K562 (cell line): ENCODE measurements at regions not wholly inside any gene's neighbourhood (a gene's known extent, or its start where the extent isn't known, plus 50 kb on each side); places are given as distances from the start of the nearest gene placed in this dataset.

Source experiments
- ATAC-seq: fragments of 200-7000 bp; cut with Tn5 transposase; 3 replicates; pipeline ENCODE4 v1.9.1; 2020; ENCODE audit warnings: moderate library complexity
- BruUV-seq: library from RNA; stranded (reverse); fragments of 400-500 nt; replicated peaks from 2 replicates; lab custom pipeline; 2021; lab: Mats Ljungman, UMichigan
- CTCF ChIA-PET: fragments of 300-600 bp; formaldehyde crosslinking; extraction: SDS; loops from one replicate; lab custom pipeline; 2021; ENCODE audit warnings: low intra/inter-chr PET ratio; lab: Yijun Ruan, JAX
- POLR2A ChIA-PET: fragments of 300-600, 350-650 bp; sonication (Branson Sonifier 250); formaldehyde crosslinking; extraction: SDS; loops from one replicate; lab custom pipeline; 2021; ENCODE audit warnings: antibody characterized with exemption, inconsistent platforms; lab: Yijun Ruan, JAX
- DNase-seq, 4 experiments: peaks; one replicate each; pipeline versions ENCODE4 v3.0.0 to v3.0.0-alpha.2; 2011 to 2018; ENCODE audit warnings: low spot score in 3 of 4, mixed read lengths in 3 of 4; ENCODE audit errors: extremely low read depth in 1 of 4
- FAIRE-seq: peaks from 2 replicates; lab custom pipeline; 2011; peaks lifted over from hg19 to GRCh38; lab: Jason Lieb, UNC
- H2AFZ ChIP-seq: 2 replicates; pipeline ENCODE4 v1.6.0; 2011; ENCODE audit warnings: low read depth, low read length, control low read depth, inconsistent platforms
- H3K27ac ChIP-seq: fragments of 200-600 bp; 3 replicates; pipeline ENCODE4 v1.8.0; 2011; ENCODE audit warnings: low read depth, mild to moderate bottlenecking, control low read depth, inconsistent platforms, low read length, moderate library complexity, mixed read lengths; ENCODE audit errors: extremely low read depth
- H3K27me3 ChIP-seq, 2 experiments: fragments of 300-600 bp in 1 of 2; 2 replicates in 1 of 2; 3 replicates in 1 of 2; pipeline versions ENCODE4 v1.6.0 to v1.8.0; 2011; ENCODE audit warnings: inconsistent platforms in 2 of 2, low read length in 2 of 2, mild to moderate bottlenecking in 1 of 2, mixed read lengths in 1 of 2, moderate library complexity in 1 of 2; ENCODE audit not compliant: control insufficient read depth in 2 of 2, insufficient read depth in 2 of 2
- H3K36me3 ChIP-seq: fragments of 300-600 bp; 3 replicates; pipeline ENCODE4 v1.8.0; 2011; ENCODE audit warnings: mild to moderate bottlenecking, low read length, inconsistent platforms; ENCODE audit not compliant: control insufficient read depth, insufficient read depth
- H3K4me1 ChIP-seq, 2 experiments: fragments of 200-600 bp in 1 of 2; replicated peaks in 1 of 2; 2 replicates in 1 of 2; 3 replicates in 1 of 2; pipeline versions ENCODE4 v1.5.1 to v1.8.0; 2011; ENCODE audit warnings: inconsistent platforms in 2 of 2, low read length in 2 of 2, mild to moderate bottlenecking in 1 of 2, mixed read lengths in 1 of 2, moderate library complexity in 1 of 2; ENCODE audit not compliant: control insufficient read depth in 2 of 2, insufficient read depth in 2 of 2
- H3K4me2 ChIP-seq: 2 replicates; pipeline ENCODE4 v1.6.1; 2011; ENCODE audit warnings: low read length, control low read depth, inconsistent platforms, mixed read lengths; ENCODE audit not compliant: insufficient read depth
- H3K4me3 ChIP-seq: fragments of 200-600 bp; sonication (generic), shearing (Covaris generic); 2 replicates; pipeline ENCODE4 v1.5.1; 2016; ENCODE audit warnings: control low read depth, inconsistent platforms
- H3K79me2 ChIP-seq: fragments of 200-600 bp; 3 replicates; pipeline ENCODE4 v1.8.0; 2011; ENCODE audit warnings: low read length, inconsistent platforms; ENCODE audit not compliant: control insufficient read depth, insufficient read depth
- H3K9ac ChIP-seq, 2 experiments: 2 replicates each; pipeline versions ENCODE4 v1.6.0 to v1.6.1; 2011; ENCODE audit warnings: low read depth in 2 of 2, low read length in 2 of 2, control low read depth in 1 of 2, inconsistent platforms in 1 of 2, mild to moderate bottlenecking in 1 of 2, mixed read lengths in 1 of 2; ENCODE audit not compliant: insufficient read depth in 1 of 2
- H3K9me1 ChIP-seq: one replicate; pipeline ENCODE4 v1.6.0; 2011; ENCODE audit warnings: inconsistent platforms, mild to moderate bottlenecking, low read length, moderate library complexity; ENCODE audit not compliant: control insufficient read depth, insufficient read depth
- H3K9me3 ChIP-seq: replicated peaks from 2 replicates; pipeline ENCODE4 v1.5.1; 2011; ENCODE audit warnings: low read depth, low read length, inconsistent platforms; ENCODE audit not compliant: control insufficient read depth, insufficient read depth
- H4K20me1 ChIP-seq: replicated peaks from 2 replicates; pipeline ENCODE4 v1.6.1; 2011; ENCODE audit warnings: low read length, inconsistent platforms, mixed read lengths; ENCODE audit not compliant: control insufficient read depth, insufficient read depth
- ASH1L ChIP-seq: fragments of 450-650 bp; IDR thresholded peaks from 2 replicates; pipeline ENCODE4 v1.6.1; 2018; ENCODE audit warnings: borderline replicate concordance, mild to moderate bottlenecking, low read depth; ENCODE audit not compliant: partially characterized antibody
- ATF2 ChIP-seq: sonication (generic); formaldehyde crosslinking; IDR thresholded peaks from 2 replicates; pipeline ENCODE4 v1.8.1; 2022; ENCODE audit warnings: missing genetic modification reagents
- CBX1 ChIP-seq: sonication (generic); IDR thresholded peaks from 2 replicates; pipeline ENCODE4 v1.6.1; 2016; ENCODE audit warnings: antibody characterized with exemption, low read depth, mild to moderate bottlenecking
- CSDE1 ChIP-seq, 2 experiments: fragments of 450-650 bp; IDR thresholded peaks; 2 replicates each; pipeline ENCODE4 v1.6.1; 2016; ENCODE audit warnings: mild to moderate bottlenecking in 1 of 2
- FOXA1 ChIP-seq: fragments of 450-650 bp; IDR thresholded peaks from 2 replicates; pipeline ENCODE4 v1.6.1; 2016; ENCODE audit warnings: mild to moderate bottlenecking, borderline replicate concordance
- HMBOX1 ChIP-seq: sonication (generic); IDR thresholded peaks from 2 replicates; pipeline ENCODE4 v1.6.1; 2016
- RREB1 ChIP-seq: fragments of 250-450 bp; sonication (Bioruptor Pico); IDR thresholded peaks from 2 replicates; pipeline ENCODE4 v1.4.0; 2020
- SOX6 ChIP-seq: fragments of 450-650 bp; IDR thresholded peaks from 2 replicates; pipeline ENCODE4 v1.6.1; 2014; ENCODE audit warnings: mild to moderate bottlenecking
- ZBTB43 ChIP-seq: sonication (generic); formaldehyde crosslinking; IDR thresholded peaks from 2 replicates; pipeline ENCODE4 v1.8.0; 2023; ENCODE audit warnings: mild to moderate bottlenecking, missing genetic modification reagents
- ZC3H4 ChIP-seq: sonication (generic); formaldehyde crosslinking; IDR thresholded peaks from 2 replicates; pipeline ENCODE4 v1.9.0; 2021; ENCODE audit warnings: missing genetic modification reagents, borderline replicate concordance
- ZFP36 ChIP-seq: fragments of 150-350 bp; IDR thresholded peaks from 2 replicates; pipeline ENCODE4 v1.6.1; 2018; ENCODE audit warnings: low read length, low read depth; ENCODE audit not compliant: partially characterized antibody
- ZNF766 ChIP-seq: fragments of 200-800 bp; sonication (Bioruptor generic); conservative IDR thresholded peaks from 2 replicates; pipeline ENCODE4 v1.6.1; 2016; ENCODE audit warnings: missing genetic modification characterization, missing compliant biosample characterization
- WGBS: fragments of 100-300 bp; shearing (Covaris generic); methylation state at CpG from one replicate; pipeline ENCODE4 v1.1.6; 2016; ENCODE audit warnings: low coverage, mixed read lengths; ENCODE audit not compliant: insufficient coverage; ENCODE audit errors: missing lambda C conversion rate; 5-methylcytosine and 5-hydroxymethylcytosine counted together
- in situ Hi-C: fragments of 300-500 bp; cut with MboI; formaldehyde crosslinking; loops from 4 replicates; pipeline ENCODE4 v1.15.0; 2018; ENCODE audit warnings: inconsistent platforms, mixed read lengths
- intact Hi-C: fragments of 100-400 bp; cut with micrococcal nuclease; formaldehyde crosslinking; loops from 2 replicates; pipeline ENCODE4 v1.14.2; 2022

GRCh38 chr4:156103311-156103710, 149.6 kb upstream of the CTSO start:
- Histone ChIP-seq H3K4me1 (no peaks in the 10 kb centered on the region), H3K79me2 (no peaks in the 10 kb centered on the region), H3K27me3 (no peaks in the 10 kb centered on the region), H3K9me1 (no peaks in the 10 kb centered on the region), H3K27ac (no peak overlapping the region), H3K4me3 (no peak overlapping the region), H3K9me3 (no peaks in the 10 kb centered on the region), H3K9ac (no peak overlapping the region), H4K20me1 (no peaks in the 10 kb centered on the region), H3K4me2 (no peak overlapping the region), H2AFZ (no peak overlapping the region), H3K36me3 (no peaks in the 10 kb centered on the region)
- FAIRE-seq (no peak), DNase-seq (no peak), ATAC-seq (no peak)
- WGBS, result 0% methylated on average over 1 of the region's 1 CpG
- CTCF ChIA-PET, result no interaction called here
- in situ Hi-C loops, result no loop called here
- no TSS peak for BruUV-seq
- POLR2A ChIA-PET, result no interaction called here
- intact Hi-C loops, result no loop called here
- TF ChIP-seq CBX1 (no peak), ZNF766 (CRISPR knock-in tag) (no peak), ZBTB43 (no peak), ATF2 (no peak), CSDE1 (IDR thresholded peaks at IDR 0.05) (no peak), ZC3H4 (CRISPR knock-in tag) (no peak), HMBOX1 (no peak), ASH1L (no peak), RREB1 (no peak), ZFP36 (no peak), SOX6 (no peak), FOXA1 (no peak)
